ENCODE measurements at regions not wholly inside any gene's neighbourhood (a gene's known extent, or its start where the extent isn't known, plus 50 kb on each side); places are given as distances from the start of the nearest gene placed in this dataset.

DNA sequence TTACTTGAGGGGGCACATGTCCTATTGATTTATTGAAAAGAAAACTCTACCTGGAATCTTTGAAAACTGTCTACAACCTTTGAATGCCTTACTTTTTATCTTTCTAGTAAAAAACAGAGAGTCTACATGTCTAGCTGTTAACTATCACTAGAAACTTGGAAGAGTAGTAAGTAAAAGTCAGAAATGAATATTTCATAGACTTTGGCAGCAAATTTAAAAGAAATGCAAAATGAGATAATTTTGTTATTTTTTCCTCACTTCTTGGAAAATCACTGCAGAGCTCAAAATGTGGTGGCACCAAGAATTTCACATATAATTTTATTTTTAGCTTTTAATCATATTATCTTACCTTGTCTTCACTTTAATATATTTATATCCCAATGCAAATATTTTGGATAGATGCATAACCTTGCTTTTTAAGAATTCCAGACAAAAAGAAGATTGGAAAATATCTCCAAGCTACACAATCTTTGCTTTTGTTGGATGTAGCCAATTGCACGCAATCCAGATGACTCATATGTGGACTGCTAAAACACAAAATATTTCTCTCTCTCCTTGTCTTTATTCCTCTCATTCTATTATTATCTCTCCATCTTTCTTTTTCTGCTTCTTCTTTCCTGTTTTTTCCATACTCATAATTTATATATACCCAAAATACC lies 92.2 kb upstream of the DSEL start:
- DNase-seq (ENCODE audit: low spot score) (no peak), FAIRE-seq (no peak)

GRCh38 chr18:67608191-67608590 lies 91.7 kb upstream of the DSEL start:
- FAIRE-seq: no peak

DNA sequence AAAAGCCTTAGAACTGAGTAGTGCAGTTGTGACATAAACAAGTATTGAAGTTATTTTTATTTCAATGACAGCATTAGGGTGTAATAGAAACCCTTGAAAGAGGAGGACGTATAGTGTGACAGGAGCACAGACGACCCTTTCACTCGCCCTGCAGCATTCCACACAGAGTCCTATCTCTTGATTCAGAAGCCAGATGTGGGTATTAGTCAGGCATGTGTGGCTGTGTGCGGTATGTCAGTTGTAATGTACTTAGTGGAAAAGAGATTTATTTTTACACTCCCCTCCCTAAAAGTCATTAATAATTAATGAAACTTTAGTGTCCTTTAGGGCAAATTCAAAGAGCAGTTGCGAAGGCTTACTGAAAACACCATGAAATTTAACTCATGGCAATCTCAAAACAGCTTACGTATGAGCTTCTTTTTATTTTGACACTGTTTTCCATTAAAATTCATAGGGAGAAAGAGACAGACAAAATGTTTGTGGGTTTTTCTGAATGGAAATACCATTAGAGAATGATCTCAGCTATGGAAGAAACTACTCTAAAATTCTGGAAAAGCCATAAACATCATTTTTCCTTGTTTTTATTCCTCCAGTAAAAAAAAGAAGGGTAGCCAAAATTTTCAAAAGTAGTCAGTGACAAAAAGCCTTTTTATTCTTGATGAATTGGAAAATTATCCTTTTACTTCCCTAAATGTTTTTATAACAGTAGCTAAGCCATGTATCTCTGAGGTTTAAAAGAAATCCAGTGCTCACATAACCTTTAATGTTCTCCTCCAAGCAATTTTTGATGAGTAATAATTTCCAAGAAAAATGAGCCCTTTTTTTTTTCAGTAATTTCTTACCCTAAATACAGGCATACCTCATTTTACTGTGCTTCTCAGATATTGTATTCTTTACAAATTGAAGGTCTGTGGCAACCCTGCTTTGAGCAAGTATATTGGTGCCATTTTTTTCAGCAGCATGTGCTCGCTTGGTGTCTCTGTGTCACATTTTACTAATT lies 84.0 kb upstream of the DSEL start:
- FAIRE-seq: no peak
- DNase-seq (ENCODE audit: low spot score): no peak

More at GRCh38 chr18:67608191-67608590, 91.7 kb upstream of the DSEL start:
- no peak for DNase-seq (ENCODE audit: low spot score)

DNA sequence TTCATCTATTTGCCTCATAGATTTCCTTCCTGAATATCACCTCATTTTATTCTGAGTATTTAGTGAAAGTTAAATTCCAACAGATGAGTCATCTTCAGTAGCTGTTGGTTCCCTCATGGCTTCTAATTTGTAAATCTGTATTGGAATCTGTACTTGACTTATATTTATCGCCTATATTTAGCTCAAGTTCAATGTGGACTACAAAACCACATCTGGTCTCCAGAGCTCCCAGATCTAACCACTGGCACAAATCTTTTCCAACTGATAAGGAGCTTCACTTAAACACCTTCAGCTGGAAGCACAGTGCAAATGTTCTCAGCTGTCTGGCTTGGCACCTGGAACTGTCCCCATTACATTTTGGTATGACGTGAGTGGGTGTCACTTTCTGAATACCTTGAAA lies 82.8 kb upstream of the DSEL start:
- DNase-seq (ENCODE audit: low spot score) (no peak), FAIRE-seq (no peak)

- DNase-seq (ENCODE audit: low spot score) (no peak), FAIRE-seq (no peak)
Observed at GRCh38 chr18:67597759-67598158, 81.2 kb upstream of the DSEL start.

DNA sequence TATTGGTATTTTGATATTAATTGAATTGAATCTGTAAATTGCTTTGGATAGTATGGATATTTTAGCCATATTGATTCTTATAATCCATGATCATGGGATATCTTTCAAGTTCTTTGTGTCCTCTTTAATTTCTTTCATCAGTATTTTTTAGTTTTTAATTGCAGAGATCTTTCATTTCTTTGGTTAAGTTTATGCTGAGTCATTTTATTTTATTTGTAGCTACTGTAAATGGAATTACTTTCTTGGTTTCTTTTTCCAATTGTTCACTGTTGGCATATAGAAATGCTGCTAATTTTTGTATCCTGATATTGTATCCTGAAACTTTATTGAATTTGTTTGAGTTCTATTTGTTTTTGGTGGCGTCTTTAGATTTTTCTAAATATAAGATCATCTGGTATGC lies 79.5 kb upstream of the DSEL start:
- FAIRE-seq (no peak), DNase-seq (ENCODE audit: low spot score) (no peak)

GRCh38 chr18:67590571-67591141 lies 74.1 kb upstream of the DSEL start:
- DNase-seq (ENCODE audit: low spot score): no peak
- no peak for FAIRE-seq

DNA sequence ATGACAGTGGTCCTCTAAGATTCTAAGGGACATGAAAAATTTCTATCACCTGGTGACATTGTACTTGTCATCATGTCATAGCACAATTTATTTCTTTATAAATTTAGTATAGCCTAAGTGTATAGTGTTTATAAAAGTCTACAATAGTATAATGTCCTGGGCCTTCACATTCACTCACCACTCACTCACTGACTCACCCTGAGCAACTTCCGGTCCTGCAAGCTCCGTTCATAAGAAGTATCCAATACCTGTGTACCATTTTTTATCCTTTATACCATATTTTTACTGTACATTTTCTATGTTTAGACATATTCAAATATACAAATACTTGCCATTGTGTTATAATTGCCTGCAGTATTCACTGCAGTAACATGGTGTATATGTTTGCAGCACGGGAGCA lies 72.8 kb upstream of the DSEL start:
- DNase-seq (ENCODE audit: low spot score): no peak
- no peak for FAIRE-seq

DNA sequence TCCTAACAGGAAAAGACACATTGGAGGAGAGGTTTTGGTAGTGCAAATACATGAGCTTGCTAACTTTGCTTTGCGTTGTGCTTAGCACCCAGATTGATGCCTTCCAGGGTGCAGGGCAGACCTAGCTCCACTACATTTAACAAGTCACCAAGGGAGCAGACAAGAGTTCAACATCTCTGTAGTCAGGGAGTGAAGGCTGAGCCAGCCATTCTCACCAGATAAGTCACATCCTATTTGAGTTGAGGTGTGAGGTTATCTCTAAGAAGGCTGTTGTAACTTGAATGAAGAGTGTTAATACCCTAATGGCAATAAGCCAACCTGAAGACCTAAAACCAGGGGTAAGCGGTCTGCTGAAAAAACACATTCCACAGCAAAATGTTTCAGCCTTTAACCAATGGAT lies 69.6 kb upstream of the DSEL start:
- DNase-seq (ENCODE audit: low spot score) (no peak), FAIRE-seq (no peak)

DNA sequence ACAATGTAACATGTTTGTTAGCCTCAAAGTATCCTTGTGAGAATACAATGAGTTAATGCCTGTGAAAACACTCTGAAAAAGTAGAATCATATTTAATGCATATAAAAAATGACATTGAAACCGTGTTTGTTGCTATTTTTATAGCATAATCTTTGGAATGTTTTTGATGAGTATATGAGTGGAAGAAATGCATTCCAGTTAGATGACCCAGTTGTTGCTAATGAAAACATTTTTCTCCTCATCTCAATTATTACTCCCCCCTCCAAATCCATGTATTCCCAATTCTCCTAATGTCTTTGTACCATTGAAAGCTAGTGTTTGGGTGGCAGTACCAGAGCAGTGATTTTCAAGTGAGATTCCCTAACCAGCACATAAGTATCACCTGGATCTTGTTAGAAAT lies 67.1 kb upstream of the DSEL start:
- DNase-seq (ENCODE audit: low spot score) (no peak), FAIRE-seq (no peak)

GRCh38 chr18:67582488-67582887 lies 66.0 kb upstream of the DSEL start:
- DNase-seq (ENCODE audit: low spot score) (no peak), FAIRE-seq (no peak)

DNA sequence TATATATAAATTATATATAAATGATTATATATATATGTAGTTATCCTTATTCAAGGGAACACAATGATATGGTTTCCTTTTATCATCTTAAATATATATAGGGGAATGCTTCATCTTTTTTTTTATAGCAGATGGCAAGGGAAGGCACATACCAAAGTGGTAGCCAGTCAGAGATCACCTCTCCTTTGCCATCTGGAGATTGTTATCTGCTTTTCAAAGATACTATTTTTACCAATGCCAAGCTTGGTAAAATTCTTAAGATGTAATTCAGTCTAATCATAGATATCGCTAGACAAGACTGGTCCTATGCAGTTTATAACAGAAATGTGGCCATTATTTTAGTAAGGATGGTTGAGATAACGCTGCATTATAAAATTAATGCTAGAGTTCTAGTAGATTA lies 64.7 kb upstream of the DSEL start:
- DNase-seq (ENCODE audit: low spot score) (no peak), FAIRE-seq (no peak)

- no peak for DNase-seq (ENCODE audit: low spot score)
Observed at GRCh38 chr18:67577386-67577785, 60.9 kb upstream of the DSEL start.

DNA sequence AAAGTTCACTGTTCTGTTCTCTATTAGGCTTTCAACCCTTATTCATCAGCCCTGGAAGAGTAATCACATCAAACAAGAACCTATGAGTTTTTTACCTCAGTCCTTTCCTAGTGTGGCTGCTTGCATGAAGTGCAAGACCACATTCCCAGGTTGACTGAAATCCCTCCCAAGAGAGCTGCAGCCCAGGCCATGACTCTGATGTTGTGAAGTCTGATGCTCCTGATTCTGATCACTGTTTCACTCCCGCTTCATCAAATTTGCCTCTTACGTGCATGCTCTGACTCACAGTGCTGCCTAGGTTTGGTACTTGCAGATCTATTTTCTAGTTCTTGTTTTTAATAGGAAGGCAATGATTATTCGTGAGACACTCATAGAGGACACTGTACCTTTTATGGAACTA lies 58.2 kb upstream of the DSEL start:
- DNase-seq (ENCODE audit: low spot score) (no peak), FAIRE-seq (no peak)

More at GRCh38 chr18:67577386-67577785, 60.9 kb upstream of the DSEL start:
- FAIRE-seq: no peak

DNA sequence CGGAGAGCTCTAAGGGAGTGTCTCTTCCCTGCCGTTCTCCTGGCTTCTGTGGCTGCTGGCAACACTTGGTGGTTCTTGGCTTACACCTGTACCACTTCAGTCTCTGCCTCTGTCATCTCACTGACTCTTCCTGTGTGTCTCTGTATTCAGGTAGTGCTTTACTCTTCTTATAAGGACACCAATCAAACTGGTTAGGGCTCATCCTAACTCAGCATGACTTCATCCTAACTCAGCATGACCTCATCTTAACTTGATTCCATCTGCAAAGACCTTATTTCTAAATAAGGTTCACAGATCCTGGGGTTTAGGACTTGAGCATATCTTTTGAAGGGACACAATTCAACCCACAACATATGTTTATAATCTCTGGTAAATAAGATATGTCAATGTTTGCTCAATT lies 51.6 kb upstream of the DSEL start:
- FAIRE-seq (no peak), DNase-seq (ENCODE audit: low spot score) (no peak)

Measured in urothelium cell line (cell line).